NCI-H2171 (cell line): ENCODE measurements at regions not wholly inside any gene's neighbourhood (a gene's known extent, or its start where the extent isn't known, plus 50 kb on each side); places are given as distances from the start of the nearest gene placed in this dataset.
A peak's percentile ranks its signal among the peaks of the same experiment; 100 is the strongest.
"Not testable (repeated sequence)": the region's sequence is repeated elsewhere in the genome, so short reads cannot be mapped to it uniquely, and the experiment has no call there.

Experiments
- DNase-seq: peaks from one replicate; lab custom pipeline; 2025; lab: John Stamatoyannopoulos, UW

DNA sequence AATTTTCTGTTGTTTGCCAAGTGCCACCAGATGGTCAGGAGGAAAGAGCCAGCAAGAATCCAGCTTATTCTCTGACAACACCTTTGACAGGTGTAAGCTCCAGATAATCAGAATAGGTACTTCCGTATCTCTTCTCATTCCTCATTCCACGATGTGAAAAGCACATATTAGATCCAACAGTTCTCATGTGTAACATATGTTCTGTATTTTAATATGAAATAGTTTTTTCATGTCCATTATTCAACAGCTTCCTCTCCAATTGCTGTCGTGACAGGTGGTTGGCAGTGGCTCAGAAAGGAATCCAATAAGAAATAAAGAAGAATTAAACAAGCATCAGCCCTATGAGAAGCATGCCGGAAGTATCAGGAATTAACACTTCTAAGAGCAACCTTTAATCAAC, 1624.7 kb downstream of the MRPL39 start:
- DNase-seq, result no peak

DNA sequence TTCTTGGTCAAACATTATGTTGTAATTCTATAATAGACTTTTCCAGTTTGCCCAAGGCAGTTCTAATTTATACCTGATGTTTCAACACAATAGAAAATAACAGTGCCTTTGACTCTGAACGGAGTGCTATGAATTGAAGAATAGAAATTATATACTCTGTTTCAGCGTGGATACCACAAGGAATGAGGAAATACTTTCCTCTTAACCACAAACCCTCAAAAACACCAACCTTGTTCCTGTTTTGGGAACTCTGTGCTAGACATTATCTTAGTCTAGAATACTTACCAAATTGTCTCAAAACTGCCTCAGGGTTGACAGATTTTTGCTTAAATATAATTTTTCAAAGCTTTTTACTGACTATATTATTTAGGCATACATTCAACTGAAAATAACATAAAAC, 1629.3 kb downstream of the MRPL39 start:
- DNase-seq, result no peak

- DNase-seq, result peak; percentile 25
Measured at GRCh38 chr21:23968722-23969647, 1638.3 kb downstream of the MRPL39 start.

- no peak for DNase-seq
Measured at GRCh38 chr21:23968008-23968407, 1639.3 kb downstream of the MRPL39 start.

- no peak for DNase-seq
Measured at GRCh38 chr21:23963454-23963853, 1643.8 kb downstream of the MRPL39 start.

DNA sequence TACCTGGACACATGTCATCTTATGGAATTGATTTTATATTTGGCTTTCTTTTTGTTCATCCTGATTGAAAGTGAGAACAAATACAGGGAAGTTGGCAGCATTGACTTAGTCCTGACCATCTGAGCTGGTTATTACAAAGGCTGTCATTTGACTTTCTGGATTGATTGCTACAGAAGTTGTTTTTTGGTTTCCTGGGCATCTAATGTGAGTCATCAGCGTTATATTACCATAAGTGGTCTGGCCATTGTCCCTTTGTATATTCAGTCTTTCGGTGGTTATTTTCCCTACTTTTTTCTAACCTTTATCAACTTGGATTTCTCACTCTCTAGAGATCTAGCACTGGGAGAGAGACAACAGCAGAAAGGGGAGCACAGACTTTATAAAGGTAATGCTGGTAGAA, 1646.5 kb downstream of the MRPL39 start:
- DNase-seq, result no peak

DNA sequence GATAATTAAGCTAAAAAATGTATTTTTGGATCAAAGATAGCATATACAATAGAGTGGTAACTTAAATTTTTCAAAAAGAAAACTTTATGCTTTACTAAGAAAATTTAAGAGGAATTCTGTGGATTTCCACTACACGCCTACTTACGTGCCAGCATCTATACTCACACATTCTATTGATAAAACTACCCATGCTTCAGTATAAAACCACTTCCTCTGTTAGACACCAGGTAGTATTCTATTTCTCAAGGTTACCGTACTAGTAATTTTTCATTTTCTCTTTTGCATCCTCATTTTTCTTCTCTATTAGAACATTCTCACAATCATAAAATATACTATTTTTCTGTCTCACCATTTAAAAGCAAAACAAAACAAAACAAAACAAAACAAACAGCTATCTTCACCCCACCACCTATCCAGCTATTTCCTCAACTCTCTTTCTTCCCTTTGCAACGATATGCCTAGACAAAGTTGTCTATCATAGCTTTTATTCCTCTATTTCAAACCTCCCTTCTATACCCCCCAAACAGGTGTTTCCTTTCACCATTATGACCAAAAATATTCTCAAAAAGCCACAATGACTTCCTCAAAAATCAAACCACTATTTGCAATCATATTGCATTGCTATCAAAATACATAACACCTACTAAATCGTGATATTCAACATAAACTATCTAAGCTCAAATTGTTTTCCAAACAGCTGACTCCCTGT, 1652.0 kb downstream of the MRPL39 start:
- no peak for DNase-seq

DNA sequence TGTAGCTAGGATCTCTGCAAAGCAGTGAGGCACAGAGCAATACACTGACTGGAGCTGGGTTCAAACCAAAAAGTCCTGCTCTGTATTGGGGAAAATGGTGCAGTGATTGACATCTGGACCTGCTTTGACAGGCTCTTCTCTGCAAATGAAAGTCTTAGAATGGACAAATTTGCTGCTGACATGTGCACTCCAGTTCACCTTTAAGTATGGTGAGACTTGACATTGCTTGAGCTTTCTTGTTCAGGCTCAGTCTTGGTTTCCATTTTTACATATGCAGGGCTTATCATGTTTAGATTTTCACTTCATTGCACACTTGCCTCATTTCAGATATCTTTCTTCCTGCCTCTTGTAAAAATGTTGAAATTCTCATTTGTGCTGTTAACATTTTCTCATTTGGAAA, 1655.0 kb downstream of the MRPL39 start:
- no peak for DNase-seq

DNA sequence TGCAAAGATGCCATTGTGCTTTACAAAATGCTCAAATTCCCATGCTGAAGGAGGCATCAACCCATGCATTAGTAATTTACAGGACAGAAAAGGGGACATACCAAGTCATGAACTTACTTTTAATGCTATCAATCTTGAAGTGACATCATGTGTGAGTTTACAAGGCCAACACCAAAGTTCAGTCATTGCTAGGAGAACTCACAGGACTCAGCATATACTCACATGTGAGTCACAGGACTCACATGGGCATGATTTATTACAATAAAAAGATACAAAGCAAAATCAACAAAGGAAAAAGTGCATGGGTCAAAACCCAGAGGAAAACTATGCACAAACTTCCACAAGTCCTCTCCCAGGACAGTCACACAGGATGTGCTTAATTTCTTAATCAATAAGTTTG, 1656.0 kb downstream of the MRPL39 start:
- no peak for DNase-seq

GRCh38 chr21:23950344-23950743, 1656.9 kb downstream of the MRPL39 start:
- no peak for DNase-seq

- DNase-seq, result no peak
Measured at GRCh38 chr21:23949493-23949892, 1657.8 kb downstream of the MRPL39 start.

DNA sequence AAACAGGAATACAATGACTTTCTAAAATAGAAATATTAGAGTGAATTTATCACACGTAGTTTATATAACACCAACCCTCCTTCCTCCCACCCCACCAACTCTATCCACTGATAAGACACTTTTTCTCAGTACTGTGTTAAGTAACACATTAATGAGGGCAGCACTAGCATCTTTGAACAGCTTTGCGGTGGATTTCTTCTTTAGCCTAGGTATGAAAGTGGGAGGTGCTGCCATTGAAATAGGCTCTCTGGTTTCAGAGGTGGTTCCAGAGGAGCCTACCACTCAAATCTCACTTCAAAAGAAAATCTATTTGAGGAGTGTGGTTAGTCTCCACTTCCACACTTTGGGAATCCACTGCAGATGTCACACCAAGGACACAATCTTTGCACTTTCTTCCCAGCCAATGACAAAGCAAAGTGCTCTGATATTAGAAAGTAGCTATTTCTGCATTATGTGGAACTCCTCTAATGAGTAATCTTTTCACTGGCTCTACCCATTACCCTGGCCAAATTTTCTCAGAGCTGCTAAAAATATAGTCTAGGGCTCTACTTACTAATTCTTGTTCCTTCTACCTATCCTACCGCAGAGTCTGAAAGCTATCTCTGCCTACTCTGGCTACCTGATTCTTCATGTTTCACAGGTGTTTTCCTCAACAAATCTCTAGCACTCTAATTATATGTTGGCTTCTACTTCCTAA, 1667.8 kb downstream of the MRPL39 start:
- DNase-seq, result no peak

DNA sequence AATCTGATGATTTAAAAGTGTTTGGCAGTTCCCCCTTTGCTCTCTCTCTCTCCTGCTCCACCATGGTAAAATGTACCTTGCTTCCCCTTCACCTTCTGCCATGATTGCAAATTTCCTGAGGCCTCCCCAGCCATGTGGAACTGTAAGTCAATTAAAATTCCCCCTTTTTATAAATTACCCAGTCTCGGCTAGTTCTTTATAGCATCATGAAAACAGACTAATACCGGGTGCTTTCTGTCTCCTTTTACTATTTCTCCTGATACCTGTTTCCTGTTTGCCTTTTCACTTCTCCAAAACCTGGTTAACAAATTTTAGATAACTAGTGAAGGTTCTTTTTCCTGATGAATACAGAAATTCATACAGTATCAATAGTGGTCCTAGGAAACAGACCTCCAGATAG, 1670.3 kb downstream of the MRPL39 start:
- DNase-seq, result no peak

DNA sequence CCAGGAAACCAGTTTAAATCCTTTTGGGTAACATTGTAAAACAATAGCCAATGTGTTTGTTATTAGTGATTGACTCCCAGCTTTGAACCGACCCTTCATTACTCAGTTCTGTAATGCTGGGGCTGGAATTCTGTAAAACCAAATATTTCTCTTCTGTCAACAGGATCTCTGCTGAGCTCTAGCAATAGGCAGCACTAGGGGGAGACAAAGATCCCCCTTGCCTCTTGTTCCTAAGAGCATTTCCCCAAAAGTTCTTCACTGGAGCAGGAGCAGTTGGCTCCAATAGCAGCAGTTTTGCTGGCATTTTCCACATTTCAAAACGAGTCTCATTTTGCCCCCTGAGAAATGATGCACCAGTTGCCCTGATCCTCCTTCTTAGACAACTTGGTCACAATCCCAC, 1671.1 kb downstream of the MRPL39 start:
- no peak for DNase-seq

DNA sequence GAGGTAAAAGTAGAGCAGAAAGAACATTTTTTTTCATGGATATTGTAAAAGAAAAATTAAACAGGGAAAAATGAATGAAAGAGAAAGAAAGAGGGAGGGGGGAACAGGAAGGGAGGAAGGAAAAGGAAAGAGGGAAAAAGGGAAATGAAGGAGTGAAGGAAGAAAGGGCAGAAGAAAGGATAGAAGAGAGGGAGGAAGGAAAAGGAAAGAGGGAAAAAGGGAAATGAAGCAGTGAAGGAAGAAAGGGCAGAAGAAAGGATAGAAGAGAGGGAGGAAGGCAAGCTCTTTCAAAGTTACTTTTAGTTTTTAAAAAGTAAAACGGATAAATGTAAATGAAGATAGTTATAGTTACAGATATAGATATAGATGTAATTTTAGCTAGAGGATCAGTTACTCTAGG, 1676.7 kb downstream of the MRPL39 start:
- no peak for DNase-seq

GRCh38 chr21:23926430-23926829, 1680.9 kb downstream of the MRPL39 start:
- DNase-seq, result not testable (repeated sequence)

DNA sequence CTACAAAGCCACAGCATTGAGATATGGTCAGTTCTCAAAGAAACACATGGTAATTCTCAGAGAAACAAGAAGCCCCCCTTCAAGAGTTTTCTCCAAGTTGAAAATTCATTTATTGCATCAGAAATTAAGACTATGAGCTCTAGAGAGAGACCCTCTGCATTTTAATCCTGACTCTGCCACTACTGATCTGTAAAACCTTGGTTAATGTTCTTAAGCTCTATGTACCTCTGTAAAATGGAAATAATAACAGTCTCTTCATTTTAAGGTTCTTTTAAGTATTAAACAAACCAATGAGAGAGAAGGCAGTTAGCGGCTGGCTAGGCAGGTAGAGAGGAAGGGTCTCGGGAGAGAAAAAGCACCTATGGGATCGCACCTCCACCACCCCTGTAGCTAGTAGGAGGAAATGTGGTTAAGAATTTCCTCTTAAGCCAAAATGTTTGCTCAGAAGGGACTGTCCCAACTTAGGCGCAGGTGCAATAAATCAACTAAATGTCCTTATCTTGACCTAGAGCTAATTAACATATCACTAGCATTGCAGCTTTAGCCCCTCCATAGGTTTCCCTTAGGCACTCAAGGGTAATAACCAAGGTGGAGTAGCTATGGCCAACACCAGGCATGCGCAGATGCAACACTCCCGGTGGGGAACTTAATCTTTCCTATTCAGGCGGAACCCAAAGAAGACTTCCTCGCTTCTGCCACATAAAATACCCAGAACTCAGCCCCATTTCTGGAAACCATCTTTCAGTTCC, 1685.4 kb downstream of the MRPL39 start:
- no peak for DNase-seq

- no peak for DNase-seq
Measured at GRCh38 chr21:23900727-23901126, 1706.6 kb downstream of the MRPL39 start.

DNA sequence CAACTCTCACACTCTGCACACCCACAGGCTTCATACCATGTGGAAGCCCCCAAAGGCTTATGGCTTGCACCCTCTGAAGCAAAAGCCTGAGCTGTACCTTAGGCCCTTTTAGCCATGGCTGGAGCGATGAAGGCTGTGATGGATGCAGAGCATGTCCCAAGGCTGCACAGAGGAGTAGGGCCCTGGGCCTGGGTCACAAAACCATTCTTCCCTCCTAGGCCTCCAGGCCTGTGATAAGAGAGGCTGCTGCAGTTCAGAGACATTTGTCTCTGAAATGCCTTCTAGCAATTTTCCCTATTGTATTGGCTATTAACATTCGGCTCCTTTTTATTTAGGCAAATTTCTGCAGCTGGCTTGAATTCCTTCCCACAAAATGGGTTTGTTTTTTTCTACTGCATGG, 1707.7 kb downstream of the MRPL39 start:
- no peak for DNase-seq

GRCh38 chr21:23890652-23891051, 1716.6 kb downstream of the MRPL39 start:
- DNase-seq, result no peak

- DNase-seq, result no peak
Measured at GRCh38 chr21:23887725-23888306, 1719.5 kb downstream of the MRPL39 start.
